HFF-Myc (cell line): ENCODE measurements at regions not wholly inside any gene's neighbourhood (a gene's known extent, or its start where the extent isn't known, plus 50 kb on each side); places are given as distances from the start of the nearest gene placed in this dataset.

ENCODE experiments used
- DNase-seq: peaks from one replicate; pipeline ENCODE4 v3.0.0-alpha.2; 2011; ENCODE audit warnings: low read depth; ENCODE audit errors: extremely low read depth
- H3K4me3 ChIP-seq: replicated peaks from 2 replicates; pipeline ENCODE4 v1.5.1; 2011; ENCODE audit warnings: low read depth, mild to moderate bottlenecking, control low read depth, low read length
- CTCF ChIP-seq: IDR thresholded peaks from 2 replicates; pipeline ENCODE4 v1.5.1; 2012; ENCODE audit warnings: mild to moderate bottlenecking, low read depth, low read length, control low read depth; ENCODE audit errors: missing control alignments

GRCh38 chr18:78792094-78792493, 187.5 kb upstream of the SALL3 start:
- no peak for DNase-seq
- no peak for TF ChIP-seq CTCF

GRCh38 chr18:78792736-78793135, 186.9 kb upstream of the SALL3 start:
- no peak for DNase-seq
- H3K4me3 ChIP-seq: no peak overlapping the region
- TF ChIP-seq CTCF: no peak

More at GRCh38 chr18:78792094-78792493, 187.5 kb upstream of the SALL3 start:
- H3K4me3 ChIP-seq: no peak overlapping the region

GRCh38 chr18:78793313-78794070, 186.1 kb upstream of the SALL3 start:
- no peak for DNase-seq
- TF ChIP-seq CTCF: no peak
- H3K4me3 ChIP-seq: no peak overlapping the region

GRCh38 chr18:78794071-78794430, 185.6 kb upstream of the SALL3 start:
- no peak for TF ChIP-seq CTCF
- no peak for DNase-seq
- H3K4me3 ChIP-seq: no peak overlapping the region

- TF ChIP-seq CTCF: no peak
- H3K4me3 ChIP-seq: no peak overlapping the region
- DNase-seq: no peak
These were observed 182.7 kb upstream of the SALL3 start for GRCh38 chr18:78796693-78797455.

GRCh38 chr18:78797499-78797898, 182.1 kb upstream of the SALL3 start:
- no peak for DNase-seq
- TF ChIP-seq CTCF: no peak
- H3K4me3 ChIP-seq: no peak overlapping the region
